MM.1S (cell line): ENCODE measurements at regions not wholly inside any gene's neighbourhood (a gene's known extent, or its start where the extent isn't known, plus 50 kb on each side); places are given as distances from the start of the nearest gene placed in this dataset.

ENCODE experiments used
- DNase-seq: peaks from one replicate; pipeline ENCODE4 v3.0.0-alpha.2; 2015
- H2AFZ ChIP-seq: fragments of 300-600 bp; sonication (generic); 2 replicates; pipeline ENCODE4 v1.6.0; 2016; ENCODE audit warnings: antibody characterized with exemption, low read length
- H3F3A ChIP-seq: fragments of 300-600 bp; sonication (generic); 2 replicates; pipeline ENCODE4 v1.6.1; 2016; ENCODE audit warnings: mild to moderate bottlenecking, antibody characterized with exemption, low read length, moderate library complexity, mixed read lengths; ENCODE audit not compliant: insufficient read depth
- H3K27ac ChIP-seq: fragments of 300-600 bp; sonication (generic); 2 replicates; pipeline ENCODE4 v1.5.1; 2016; ENCODE audit warnings: mild to moderate bottlenecking, low read length
- H3K27me3 ChIP-seq: fragments of 300-600 bp; sonication (generic); replicated peaks from 2 replicates; pipeline ENCODE4 v1.6.0; 2016; ENCODE audit warnings: low read length; ENCODE audit not compliant: insufficient read depth
- H3K36me3 ChIP-seq: fragments of 300-600 bp; sonication (generic); replicated peaks from 2 replicates; pipeline ENCODE4 v1.6.1; 2016; ENCODE audit warnings: mild to moderate bottlenecking, low read length, mixed read lengths; ENCODE audit not compliant: insufficient read depth
- H3K4me1 ChIP-seq: fragments of 300-600 bp; sonication (generic); 2 replicates; pipeline ENCODE4 v1.6.1; 2016; ENCODE audit warnings: low read length, mixed read lengths
- H3K4me2 ChIP-seq: fragments of 300-600 bp; sonication (generic); 2 replicates; pipeline ENCODE4 v1.6.0; 2016; ENCODE audit warnings: low read depth, low read length
- H3K4me3 ChIP-seq: fragments of 300-600 bp; sonication (generic); 2 replicates; pipeline ENCODE4 v1.5.1; 2016; ENCODE audit warnings: low read length, mixed read lengths
- H3K79me2 ChIP-seq: fragments of 300-600 bp; sonication (generic); 2 replicates; pipeline ENCODE4 v1.6.1; 2016; ENCODE audit warnings: mixed run types, low read length, mixed read lengths
- H3K9ac ChIP-seq: fragments of 300-600 bp; sonication (generic); 2 replicates; pipeline ENCODE4 v1.6.1; 2016; ENCODE audit warnings: low read length, mixed read lengths
- H3K9me2 ChIP-seq: fragments of 300-600 bp; sonication (generic); replicated peaks from 2 replicates; pipeline ENCODE4 v1.6.1; 2016; ENCODE audit warnings: mild to moderate bottlenecking, low read length, mixed read lengths; ENCODE audit not compliant: insufficient read depth
- H3K9me3 ChIP-seq: fragments of 300-600 bp; sonication (generic); replicated peaks from 2 replicates; pipeline ENCODE4 v1.6.1; 2016; ENCODE audit warnings: mild to moderate bottlenecking, low read length, mixed read lengths; ENCODE audit not compliant: insufficient read depth
- H4K20me1 ChIP-seq: fragments of 300-600 bp; sonication (generic); 2 replicates; pipeline ENCODE4 v1.6.1; 2016; ENCODE audit warnings: mild to moderate bottlenecking, low read length, moderate library complexity, mixed read lengths; ENCODE audit not compliant: insufficient read depth
- EZH2 ChIP-seq: fragments of 300-600 bp; sonication (generic); optimal IDR thresholded peaks from 2 replicates; pipeline ENCODE3; 2017; ENCODE audit warnings: low read depth, mild to moderate bottlenecking, antibody characterized with exemption, low read length, mixed read lengths
- EZH2phosphoT487 ChIP-seq: fragments of 300-600 bp; sonication (generic); IDR thresholded peaks from 2 replicates; pipeline ENCODE4 v1.6.1; 2018; ENCODE audit warnings: antibody characterized with exemption, low read length
- TF ChIP-seq, protein P1 (sequence below): fragments of 300-600 bp; sonication (generic); IDR thresholded peaks from 2 replicates; pipeline ENCODE4 v1.5.1; 2016; ENCODE audit warnings: antibody characterized with exemption, low read length, mixed read lengths

DNA sequence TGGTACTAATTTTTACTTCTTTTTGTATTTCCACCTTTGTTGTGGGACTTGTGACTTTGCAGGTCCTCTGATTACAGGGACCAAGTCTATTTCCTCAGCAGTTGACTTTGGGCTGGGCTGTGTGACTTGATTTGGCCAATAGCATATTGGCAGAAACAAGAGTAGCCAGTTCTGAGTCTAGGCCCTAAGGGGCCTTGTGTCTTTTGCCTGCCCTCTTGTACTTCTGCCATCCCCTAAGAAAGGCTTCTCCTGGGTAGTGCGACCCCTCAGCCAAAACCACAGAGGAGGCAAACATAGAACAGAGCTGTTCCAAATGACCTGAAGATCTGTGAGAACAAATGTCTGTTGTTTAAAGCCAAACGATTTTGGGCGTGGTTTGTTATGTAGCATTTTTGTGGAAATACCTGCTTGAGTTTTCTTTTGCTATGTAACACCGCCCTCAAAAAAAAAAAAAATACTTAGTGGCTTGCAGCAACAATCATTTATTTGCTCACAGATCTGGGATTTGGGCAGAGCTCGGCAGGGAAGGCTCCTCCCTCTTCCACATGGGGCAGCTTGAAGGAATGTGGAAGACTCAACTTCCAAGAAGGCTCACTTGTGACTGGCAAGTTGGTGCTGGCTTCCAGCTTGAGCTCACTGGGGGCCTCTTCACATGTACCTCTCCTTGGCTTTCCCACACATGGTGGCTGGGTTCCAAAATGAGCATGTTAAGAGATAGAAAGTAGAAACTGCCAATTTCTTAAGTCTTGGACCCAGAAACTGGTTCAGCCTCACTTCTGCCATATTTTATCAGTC is 423.0 kb upstream of the CNKSR2 start:
- no peaks in the 10 kb centered on the region for H4K20me1 ChIP-seq
- H2AFZ ChIP-seq = no peak overlapping the region
- H3K79me2 ChIP-seq = no peaks in the 10 kb centered on the region
- no peak for DNase-seq
- no peak overlapping the region for H3K9ac ChIP-seq
- H3F3A ChIP-seq = no peaks in the 10 kb centered on the region
- TF ChIP-seq, protein P1, sequence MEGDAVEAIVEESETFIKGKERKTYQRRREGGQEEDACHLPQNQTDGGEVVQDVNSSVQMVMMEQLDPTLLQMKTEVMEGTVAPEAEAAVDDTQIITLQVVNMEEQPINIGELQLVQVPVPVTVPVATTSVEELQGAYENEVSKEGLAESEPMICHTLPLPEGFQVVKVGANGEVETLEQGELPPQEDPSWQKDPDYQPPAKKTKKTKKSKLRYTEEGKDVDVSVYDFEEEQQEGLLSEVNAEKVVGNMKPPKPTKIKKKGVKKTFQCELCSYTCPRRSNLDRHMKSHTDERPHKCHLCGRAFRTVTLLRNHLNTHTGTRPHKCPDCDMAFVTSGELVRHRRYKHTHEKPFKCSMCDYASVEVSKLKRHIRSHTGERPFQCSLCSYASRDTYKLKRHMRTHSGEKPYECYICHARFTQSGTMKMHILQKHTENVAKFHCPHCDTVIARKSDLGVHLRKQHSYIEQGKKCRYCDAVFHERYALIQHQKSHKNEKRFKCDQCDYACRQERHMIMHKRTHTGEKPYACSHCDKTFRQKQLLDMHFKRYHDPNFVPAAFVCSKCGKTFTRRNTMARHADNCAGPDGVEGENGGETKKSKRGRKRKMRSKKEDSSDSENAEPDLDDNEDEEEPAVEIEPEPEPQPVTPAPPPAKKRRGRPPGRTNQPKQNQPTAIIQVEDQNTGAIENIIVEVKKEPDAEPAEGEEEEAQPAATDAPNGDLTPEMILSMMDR = no peak
- no peak for TF ChIP-seq EZH2phosphoT487
- TF ChIP-seq EZH2 = no peak
- H3K9me3 ChIP-seq = no peaks in the 10 kb centered on the region
- H3K36me3 ChIP-seq = no peaks in the 10 kb centered on the region
- no peak overlapping the region for H3K27ac ChIP-seq
- no peak overlapping the region for H3K4me2 ChIP-seq
- H3K4me3 ChIP-seq = no peak overlapping the region
- no peaks in the 10 kb centered on the region for H3K9me2 ChIP-seq
- H3K4me1 ChIP-seq = no peaks in the 10 kb centered on the region
- no peaks in the 10 kb centered on the region for H3K27me3 ChIP-seq

GRCh38 chrX:20947411-20947912 is 426.8 kb upstream of the CNKSR2 start:
- no peaks in the 10 kb centered on the region for H3K27me3 ChIP-seq
- H3K9me2 ChIP-seq = no peaks in the 10 kb centered on the region
- no peaks in the 10 kb centered on the region for H3K79me2 ChIP-seq
- H3K4me3 ChIP-seq = no peak overlapping the region
- H3K9ac ChIP-seq = no peak overlapping the region
- no peak overlapping the region for H3K27ac ChIP-seq
- H3K9me3 ChIP-seq = no peaks in the 10 kb centered on the region
- H3K4me1 ChIP-seq = no peaks in the 10 kb centered on the region
- TF ChIP-seq EZH2 (no peak), EZH2phosphoT487 (no peak)
- TF ChIP-seq, protein P1 = no peak
- no peaks in the 10 kb centered on the region for H4K20me1 ChIP-seq
- no peaks in the 10 kb centered on the region for H3F3A ChIP-seq
- DNase-seq = no peak
- H2AFZ ChIP-seq = no peak overlapping the region
- H3K4me2 ChIP-seq = no peak overlapping the region
- H3K36me3 ChIP-seq = no peaks in the 10 kb centered on the region

GRCh38 chrX:20913760-20914159 is 460.5 kb upstream of the CNKSR2 start:
- no peaks in the 10 kb centered on the region for H3K9me2 ChIP-seq
- no peak overlapping the region for H3K4me3 ChIP-seq
- H3K79me2 ChIP-seq = no peaks in the 10 kb centered on the region
- no peak overlapping the region for H3K4me2 ChIP-seq
- H3K27me3 ChIP-seq = no peaks in the 10 kb centered on the region
- no peak overlapping the region for H3K27ac ChIP-seq
- no peak overlapping the region for H2AFZ ChIP-seq
- no peaks in the 10 kb centered on the region for H4K20me1 ChIP-seq
- H3K36me3 ChIP-seq = no peaks in the 10 kb centered on the region
- no peaks in the 10 kb centered on the region for H3K9me3 ChIP-seq
- TF ChIP-seq, protein P1 = no peak
- no peak for TF ChIP-seq EZH2
- TF ChIP-seq EZH2phosphoT487 = no peak
- H3K9ac ChIP-seq = no peak overlapping the region
- no peaks in the 10 kb centered on the region for H3F3A ChIP-seq
- H3K4me1 ChIP-seq = no peaks in the 10 kb centered on the region
- no peak for DNase-seq
